ENCODE measurements at regions not wholly inside any gene's neighbourhood (a gene's known extent, or its start where the extent isn't known, plus 50 kb on each side); places are given as distances from the start of the nearest gene placed in this dataset.
"Not testable (repeated sequence)": the region's sequence is repeated elsewhere in the genome, so short reads cannot be mapped to it uniquely, and the experiment has no call there.

GRCh38 chr18:39565551-39566230 is 2000.1 kb upstream of the CELF4 start:
- TF ChIP-seq POLR2A, CTCF (IDR thresholded peaks at IDR 0.05): not testable (repeated sequence)

Data from Peyer's patch (tissue), 4 donors.